Stimulated activated CD8-positive, alpha-beta memory T cell treated with anti-CD3 and anti-CD28 coated beads, Interleukin-2, amount 100 ng/mL, for 48 hours (primary cell): ENCODE measurements at regions not wholly inside any gene's neighbourhood (a gene's known extent, or its start where the extent isn't known, plus 50 kb on each side); places are given as distances from the start of the nearest gene placed in this dataset.

Experiments used
- DNase-seq, 2 donors: peaks; one replicate each; pipeline ENCODE4 v3.0.0-alpha.2; 2020; ENCODE audit warnings: low read depth in 2 of 2

DNA sequence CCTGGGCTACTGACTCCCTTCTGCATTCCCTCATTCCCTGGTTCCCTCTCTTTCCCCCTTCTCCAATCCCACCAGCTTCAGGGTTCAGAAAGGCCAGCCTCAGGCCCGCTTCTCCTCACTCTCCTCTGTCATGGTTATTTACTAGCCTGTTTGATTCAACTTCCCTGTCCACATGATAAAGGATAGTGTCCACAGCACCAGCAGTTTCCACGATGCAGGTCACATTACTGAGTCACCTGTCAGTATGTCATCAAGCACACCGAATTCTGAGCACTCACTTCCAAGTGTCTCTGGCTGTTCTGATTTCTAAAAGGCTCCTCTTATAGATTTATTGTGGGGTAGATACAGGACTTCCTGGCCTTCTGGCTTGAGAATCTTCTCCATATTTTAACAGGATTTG lies 96.6 kb upstream of the CTNNB1 start:
- no peak for DNase-seq

DNA sequence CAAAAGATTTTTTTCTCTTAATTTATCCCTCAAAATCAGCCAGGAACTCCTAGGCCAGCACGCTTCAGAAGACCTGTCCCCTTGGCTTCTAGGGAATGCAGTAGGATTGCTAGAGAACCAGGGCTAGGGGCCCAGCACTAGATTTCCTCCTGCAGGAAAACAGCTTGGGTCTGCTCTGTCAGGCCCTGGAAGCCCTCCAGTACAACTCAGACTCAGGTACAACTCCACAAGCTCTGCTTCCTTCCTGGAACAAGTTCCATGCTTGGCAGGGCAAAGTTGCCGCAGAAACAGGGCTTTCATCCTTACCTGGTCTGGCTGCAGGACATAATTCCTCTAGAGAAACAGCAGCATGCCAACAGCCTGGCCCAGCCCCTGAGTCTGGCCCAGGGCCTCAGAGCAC lies 96.1 kb upstream of the CTNNB1 start:
- no peak for DNase-seq

DNA sequence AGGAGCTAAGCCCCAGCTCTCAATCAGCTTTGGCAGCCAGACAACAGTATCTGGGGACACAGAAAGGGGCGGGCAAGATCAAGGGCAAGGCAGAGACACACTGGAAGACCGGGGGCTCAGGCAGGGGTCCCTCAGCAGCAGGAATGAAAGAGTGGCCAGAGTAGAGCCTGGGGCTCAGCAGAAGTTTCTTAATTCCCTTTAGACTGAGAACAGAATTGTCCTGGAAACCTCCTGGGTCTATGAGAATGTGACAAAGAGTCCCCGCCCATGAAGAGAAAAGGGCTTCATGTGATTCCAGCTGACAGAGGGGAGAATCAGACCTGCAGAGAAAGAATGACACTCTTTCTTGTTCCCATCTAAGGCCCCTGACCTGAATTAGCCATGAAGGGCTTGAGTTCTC lies 95.2 kb upstream of the CTNNB1 start:
- no peak for DNase-seq

DNA sequence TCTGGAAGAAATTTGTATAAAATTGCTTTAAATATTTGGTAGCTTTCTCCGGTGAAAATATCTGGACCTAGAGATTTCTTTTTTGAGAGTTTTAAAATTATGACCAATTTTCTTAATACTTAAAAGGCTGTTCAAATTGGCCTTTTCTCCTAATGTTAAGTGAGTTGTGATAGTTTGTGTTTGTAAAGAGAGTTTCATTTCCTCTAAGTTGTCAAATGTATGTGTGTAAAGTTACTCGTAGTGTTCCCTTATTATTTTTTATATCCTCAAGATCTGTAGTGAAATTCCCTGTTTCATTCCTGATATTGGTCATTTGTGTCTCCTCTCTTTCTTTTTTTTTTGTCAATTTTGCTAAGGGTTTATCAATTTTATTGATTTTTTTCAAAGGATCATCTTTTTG lies 92.6 kb upstream of the CTNNB1 start:
- DNase-seq, result no peak

DNA sequence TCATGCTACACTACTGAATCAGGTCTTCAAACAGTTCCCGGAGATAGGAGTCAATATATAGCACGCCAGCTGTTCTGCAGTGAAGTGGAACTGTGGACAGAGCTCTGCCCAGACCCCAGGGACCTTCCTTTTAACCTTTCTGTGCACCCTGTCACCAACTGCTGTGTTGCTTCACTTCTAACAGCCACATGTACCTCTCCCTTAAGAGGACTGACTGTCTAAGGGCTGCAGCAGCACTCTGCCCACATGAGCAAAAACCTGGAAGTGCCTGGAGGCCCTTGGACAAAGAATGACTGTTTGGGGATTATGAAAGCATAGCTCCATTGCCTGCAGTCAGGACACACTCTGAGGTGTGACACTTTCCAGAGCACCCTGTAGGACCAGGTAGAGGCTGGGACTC lies 88.3 kb upstream of the CTNNB1 start:
- no peak for DNase-seq

DNA sequence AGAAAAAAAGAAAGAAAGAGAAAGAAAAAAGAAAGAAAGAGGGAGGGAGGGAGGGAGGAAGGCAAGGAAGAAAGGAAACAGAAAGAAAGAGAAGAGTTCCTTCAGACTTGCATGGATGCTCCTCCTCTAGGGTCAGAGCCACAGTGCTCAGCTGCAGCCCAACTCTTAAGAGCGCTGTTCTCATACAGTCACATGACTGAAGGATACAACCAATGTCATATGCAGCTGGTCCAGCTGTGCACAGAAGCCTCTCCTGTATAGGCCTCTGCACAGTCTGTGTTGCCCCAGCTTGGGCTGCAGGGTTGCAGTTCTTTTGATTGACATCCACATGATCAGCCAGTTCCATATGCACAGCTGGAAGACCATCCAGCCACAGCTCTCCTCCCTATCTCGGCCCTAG lies 86.8 kb upstream of the CTNNB1 start:
- DNase-seq, result no peak

DNA sequence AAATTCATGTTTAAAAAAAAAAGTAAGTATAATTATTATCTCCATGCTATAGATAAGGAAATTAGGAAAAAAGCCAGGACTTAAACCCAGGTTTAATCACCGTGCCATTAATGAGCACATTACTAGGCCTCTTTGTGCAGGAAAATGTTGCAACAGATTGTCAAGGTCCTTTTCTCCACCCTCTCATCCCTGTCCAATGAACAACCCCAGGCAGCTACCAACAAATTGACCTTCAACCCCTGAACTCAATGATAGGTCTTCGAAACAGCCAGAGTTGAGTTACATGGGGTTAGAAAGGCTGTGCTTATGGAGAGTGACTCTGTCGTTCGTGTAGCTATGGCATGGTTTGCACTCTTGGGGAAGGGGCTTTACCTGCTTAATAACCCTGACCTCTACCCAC lies 84.2 kb upstream of the CTNNB1 start:
- no peak for DNase-seq

DNA sequence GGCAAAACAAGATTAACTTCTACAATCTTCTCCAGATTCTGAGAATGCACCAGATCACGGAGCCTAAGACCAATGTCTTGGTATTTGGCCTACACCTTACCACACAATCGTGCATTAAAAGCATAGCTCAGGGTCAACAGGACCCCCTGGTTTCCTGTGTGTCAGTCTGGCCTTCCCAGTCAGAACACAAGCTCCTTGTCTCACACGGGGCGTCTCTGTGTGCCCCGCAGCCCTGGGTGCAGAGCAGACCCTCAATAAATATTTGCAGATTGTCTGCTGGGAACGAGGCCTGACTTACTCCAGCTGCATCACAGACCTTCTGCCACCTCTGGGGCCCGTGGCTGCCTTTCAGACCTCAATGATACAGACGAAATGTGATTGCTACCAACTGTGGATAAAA lies 82.5 kb upstream of the CTNNB1 start:
- DNase-seq, result no peak

DNA sequence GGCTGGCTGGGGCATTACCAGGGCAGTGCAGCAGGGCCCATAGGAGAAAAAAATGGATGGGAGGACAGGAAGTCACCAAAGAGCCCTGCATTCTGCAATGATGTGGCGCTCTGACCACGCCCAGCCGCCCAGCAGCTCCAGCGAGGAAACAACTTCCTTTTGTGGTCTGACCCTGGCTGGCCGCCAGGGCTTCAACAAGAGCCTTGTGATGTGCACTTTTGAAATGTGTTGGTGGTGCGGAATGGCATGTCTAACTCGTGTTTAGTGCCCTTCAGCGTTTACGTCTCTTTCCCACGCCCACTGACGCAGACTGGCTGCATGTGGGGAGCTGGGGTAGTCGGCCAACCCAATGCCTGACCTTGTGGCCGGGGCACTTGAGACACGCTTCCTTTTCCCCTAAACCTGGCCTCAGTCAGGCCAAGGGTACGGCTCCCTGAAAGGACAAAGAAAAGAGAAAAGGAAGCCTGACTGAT lies 81.9 kb upstream of the CTNNB1 start:
- DNase-seq, result peak; percentile 66 to 75

DNA sequence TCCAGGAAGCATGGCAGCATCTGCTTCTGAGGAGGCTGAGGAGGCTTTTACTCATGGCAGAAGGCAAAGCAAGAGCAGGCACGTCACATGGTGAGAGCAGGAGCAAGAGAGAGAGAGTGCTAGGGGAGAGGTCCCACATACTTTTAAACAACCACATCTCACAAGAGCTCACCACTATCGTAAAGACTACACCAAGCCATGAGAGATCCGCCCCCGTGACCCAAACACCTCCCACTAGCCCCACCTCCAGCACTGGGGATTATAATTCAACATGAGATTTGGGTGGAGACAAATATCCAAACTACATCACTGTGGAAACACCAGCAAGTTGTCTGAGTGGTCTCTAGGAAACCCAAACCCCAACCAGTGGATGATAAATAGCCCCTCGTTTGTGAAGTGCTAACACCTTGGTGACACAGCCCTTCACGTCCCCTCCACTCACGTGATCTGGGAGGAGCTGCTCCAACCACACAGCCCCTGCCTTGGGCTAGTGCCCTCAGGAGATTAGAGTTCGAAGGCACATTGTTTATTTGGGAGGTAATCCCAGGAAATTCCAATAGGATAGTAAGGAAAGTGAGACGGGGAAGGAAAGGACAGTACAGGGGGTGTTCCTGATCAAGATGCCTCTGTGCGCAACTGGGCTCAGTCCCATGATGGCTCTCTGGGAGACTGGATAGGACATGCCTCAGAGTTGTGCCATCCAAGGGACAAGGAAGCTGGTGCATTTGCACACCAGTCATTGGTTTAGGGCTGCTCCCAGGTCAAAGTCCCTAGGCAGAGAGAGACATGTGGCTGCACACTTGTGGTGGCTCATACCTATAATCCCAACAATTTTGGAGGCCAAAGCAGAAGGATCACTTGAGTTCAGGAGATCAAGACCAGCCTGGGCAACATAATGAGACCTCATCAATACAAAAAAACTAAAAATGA lies 80.6 kb upstream of the CTNNB1 start:
- DNase-seq, result no peak

DNA sequence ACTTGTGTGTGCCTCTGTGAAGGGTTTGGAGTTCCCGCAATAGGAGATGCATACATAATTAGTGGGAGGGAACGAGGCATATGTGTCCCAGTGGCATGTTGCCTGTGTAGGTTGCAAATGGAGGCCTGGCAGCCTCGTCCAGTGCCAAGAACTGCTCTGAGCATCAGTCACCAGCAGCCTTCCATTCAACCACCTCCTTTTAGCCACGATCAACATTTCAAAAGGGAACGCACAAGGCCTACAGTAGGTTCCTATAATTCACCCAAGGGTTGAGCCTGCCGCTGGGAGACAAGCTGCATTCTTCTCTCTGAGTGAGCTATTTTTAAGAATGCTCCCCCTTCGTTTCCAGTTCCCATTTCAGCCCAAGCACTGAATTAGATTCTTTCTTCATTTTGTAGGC lies 78.8 kb upstream of the CTNNB1 start:
- no peak for DNase-seq

DNA sequence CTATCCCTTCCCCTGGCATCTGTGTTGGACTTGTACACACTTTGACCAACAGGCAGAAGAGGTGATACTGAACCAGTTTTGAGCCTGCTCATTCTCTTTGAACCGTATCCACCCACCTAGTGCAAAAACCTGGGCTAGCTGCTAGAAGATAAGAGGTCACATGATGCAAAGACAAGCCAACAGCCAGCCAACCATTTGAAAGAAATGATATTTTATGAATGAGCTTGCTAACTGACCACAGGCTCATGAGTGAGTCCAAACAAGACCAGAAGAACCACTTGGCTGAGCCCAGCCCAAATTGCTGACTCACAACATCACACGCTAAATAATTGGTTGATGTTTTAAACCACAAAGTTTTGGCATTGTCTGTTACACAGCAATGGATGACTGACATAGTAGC lies 74.0 kb upstream of the CTNNB1 start:
- no peak for DNase-seq

DNA sequence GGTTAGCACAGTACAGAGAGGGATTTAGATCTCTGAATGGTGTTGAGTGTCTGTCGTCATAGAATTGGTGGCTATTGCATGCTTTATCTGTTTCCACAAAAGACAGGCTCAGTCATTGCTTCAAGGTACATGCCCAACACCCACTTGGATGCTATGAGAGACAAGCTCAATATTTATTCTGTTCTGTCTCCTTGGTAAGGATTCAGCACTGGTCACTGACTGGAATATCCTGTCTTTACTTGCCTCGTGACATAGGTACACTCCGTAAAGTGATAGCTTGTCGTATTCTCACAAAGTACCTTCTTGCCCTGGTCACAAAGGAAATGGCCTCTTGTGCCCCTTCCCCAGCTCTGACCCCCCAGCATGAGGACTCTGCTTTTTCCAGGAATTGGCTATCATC lies 72.8 kb upstream of the CTNNB1 start:
- DNase-seq, result no peak

DNA sequence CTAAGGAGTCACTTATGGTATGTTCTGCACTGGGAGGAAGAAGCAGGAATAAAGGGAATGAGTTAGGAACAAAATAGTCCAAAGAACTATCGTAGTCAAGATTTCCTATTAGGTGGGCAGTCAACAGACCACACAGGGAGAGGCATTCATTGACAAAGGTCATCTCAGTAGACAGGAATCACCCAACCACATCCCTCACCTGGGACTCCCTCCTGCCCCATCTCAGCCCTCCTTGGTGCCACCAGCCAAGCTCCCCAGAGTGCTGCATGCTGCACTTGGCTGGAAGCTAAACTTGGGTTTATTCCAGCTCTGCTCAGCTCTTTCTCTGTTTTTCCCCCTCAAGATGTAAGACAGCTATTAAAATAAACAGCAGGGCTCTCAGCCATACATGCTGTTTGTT lies 72.3 kb upstream of the CTNNB1 start:
- DNase-seq, result no peak

DNA sequence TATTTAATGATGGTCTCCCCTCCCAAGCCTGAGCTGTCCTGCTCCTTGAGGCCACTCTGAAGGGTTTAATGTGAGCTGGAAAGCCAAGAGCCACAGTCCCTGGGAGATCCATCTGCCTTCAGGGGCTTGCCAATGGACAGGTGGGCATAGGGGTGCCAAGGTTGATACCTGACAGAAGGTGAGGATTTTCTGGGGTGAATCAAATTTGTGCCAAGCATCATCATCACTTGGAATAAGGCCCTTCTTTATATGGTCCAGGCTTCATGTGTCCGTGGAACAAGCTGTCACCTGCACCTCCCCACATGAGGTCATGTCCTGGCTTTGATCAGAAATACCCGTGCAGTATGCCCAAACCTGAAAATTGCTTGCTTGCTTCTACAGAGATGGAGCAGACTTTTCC lies 71.9 kb upstream of the CTNNB1 start:
- DNase-seq, result no peak

DNA sequence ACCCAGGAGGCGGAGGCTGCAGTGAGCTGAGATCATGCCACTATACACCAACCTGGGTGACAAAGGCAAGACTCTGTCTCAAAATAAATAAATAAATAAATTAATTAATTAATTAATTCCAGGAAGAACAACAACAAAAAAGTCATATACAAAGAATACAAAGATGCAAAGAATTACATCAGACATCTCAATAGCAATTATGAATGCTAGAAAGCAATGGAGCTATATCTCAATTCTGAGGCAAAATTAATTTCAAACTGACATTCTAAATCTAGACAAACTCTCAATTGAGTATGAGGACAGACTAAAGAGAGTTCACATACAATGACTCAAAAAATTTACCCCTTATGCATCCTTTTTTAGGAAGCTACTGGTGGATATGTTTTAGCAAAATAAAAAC lies 69.6 kb upstream of the CTNNB1 start:
- no peak for DNase-seq

DNA sequence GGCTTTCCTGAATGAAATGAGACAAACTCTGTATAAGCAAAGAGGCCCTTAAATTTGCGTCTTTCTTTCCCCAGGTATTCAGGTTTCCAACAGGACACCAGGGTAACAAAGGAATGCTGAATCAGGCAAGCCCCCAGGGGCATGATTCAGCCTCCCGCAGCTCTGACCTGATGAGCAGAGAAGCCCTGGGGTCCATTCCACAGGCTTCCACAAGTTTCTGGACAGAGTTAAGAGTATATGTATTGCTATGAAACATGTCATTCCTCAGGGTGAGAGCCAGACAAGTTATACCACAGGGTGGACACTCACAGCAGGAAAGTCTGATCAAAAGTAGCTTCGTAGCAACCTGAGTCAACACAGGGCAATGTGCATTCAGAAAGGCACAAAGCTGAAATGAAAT lies 68.1 kb upstream of the CTNNB1 start:
- no peak for DNase-seq

DNA sequence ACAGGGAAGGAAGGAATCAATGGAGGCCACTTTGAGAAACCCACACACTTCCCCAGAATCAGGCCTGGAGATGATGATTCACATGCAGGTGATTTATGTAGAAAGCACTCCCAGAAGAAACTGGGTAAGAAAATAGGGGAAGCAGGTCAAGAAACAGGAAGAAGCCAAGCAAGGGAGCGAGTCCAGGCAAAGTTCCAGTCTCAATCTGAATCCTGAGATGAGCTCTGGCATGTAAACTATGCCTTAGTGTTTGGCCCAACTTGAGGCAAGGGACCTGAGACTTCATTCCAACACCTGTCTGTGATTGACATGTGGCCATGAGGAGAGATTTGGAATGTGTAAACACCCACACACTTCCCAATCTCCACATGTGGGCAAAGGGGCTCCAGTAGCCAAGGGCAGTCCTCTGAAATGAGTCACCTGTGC lies 61.6 kb upstream of the CTNNB1 start:
- no peak for DNase-seq

DNA sequence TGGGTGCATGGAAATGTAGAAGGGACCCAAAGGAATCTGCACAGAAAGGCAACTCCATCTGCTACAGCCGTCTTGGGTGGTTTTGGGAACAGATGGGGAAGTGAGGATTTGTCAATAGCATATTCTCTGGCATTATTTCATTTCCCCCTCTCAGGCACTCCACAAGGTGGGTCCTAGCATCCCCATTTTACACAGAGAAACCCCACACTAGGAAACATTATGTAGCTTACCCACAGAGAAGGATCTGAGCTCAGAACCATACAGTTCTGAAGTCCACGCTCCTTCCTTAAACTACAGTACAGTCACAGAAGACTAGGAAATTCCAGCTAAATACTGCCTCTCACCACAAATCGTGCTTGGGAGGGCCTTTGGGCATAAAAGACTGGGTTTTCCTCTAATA lies 61.2 kb upstream of the CTNNB1 start:
- DNase-seq, result no peak

DNA sequence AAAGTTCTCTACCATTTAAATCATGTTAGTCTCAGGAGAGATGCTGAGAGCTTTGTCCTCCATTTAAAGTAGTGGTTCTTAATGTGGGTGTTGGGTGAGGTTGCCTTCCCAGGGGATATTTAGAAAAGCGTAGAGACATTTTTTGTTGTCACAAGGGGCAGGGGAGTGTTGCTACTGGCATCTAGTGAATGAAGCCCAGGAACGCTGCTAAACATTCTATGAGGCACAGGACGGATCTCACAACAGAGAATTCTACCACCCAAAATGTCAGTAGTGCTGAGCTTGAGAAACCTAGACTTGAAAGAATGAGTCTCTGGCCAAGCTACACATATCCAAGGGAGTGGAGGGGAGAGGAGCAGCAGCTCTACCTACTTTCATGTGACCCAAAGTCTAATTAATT lies 60.7 kb upstream of the CTNNB1 start:
- DNase-seq, result no peak

DNA sequence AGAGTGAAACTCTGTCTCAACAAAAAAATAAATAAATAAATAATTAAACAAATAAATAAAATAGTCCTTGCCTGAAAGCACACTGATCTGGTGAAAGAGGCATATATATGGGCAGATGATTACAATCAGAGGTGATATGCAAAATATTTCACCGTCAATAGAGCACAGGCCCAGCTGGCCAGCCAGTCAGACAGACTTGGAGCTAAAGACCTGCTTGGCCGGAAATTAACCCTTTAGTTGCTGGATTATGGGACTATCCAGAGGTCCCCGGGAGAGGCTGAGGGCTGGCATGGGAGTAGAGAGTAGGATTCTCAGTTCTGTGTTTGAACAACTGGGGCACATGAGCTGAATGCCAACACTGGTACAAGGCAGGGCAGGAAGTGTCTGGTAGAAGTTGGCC lies 59.1 kb upstream of the CTNNB1 start:
- no peak for DNase-seq

DNA sequence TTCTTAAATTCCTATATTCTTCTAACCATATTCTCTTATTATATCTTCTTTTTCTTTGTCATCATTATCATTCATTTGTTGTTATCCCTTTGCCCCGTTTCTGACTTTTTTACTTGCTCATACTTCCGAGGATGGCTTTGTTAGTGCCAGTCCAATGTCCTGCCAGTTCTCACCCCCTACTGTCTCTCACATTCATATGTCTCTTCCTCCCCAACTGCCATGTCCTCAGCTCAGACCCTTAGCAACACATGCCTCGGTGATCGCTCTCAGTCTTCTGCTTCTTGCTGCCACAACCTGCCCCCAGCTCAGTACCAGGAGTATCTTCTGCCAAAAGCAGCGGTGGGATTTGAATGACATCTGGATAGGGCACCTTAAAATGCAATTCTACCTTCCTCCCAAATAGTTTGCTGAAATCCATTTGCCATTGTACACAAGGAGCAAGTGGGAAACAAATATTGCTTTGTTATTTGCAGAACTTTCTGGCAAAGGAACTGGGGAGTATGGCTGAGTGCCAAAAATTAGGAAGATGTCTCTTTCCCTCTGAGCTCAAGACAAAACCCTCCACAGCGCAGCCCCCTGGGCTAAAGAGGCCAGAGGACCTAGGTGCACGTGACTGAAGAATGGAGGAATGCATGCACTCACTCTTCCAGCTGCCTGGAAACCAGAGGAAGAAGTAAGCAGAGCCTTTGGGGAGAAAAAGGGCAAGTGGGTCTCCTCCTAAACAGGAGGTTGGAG lies 57.7 kb upstream of the CTNNB1 start:
- no peak for DNase-seq

DNA sequence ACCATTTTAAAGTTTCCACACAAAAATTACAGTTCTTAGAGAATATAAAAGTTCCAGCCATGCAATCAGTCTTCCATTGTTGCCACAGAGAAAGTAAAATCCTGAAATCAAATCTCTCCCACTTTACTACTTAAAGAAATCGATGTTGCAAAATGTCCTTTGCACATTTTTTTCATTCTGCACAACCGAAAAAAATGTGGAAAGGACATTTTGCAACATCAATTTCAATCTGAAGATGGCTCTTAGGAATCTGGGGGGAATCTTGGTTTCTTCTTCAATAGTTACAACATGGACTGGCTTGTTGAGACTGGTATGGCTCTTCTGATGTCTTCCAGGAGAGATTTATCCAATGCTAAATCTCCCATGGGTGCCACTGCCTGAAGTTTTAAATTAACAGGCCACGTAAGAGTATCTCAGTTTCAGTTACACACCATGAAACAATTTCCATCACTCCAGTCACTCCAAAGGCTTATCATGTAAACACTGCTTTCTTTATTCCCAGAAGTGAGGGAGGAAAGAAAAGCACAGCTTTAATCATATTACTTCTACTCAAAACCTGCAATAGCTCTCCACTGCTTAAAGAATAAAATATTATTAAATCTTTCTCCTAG lies 55.8 kb upstream of the CTNNB1 start:
- no peak for DNase-seq
